ENCODE measurements at regions not wholly inside any gene's neighbourhood (a gene's known extent, or its start where the extent isn't known, plus 50 kb on each side); places are given as distances from the start of the nearest gene placed in this dataset.

- no peak for DNase-seq
Measured at GRCh38 chr4:42736527-42737195, 79.8 kb upstream of the ATP8A1 start.

- DNase-seq = no peak
Measured at GRCh38 chr4:42733380-42733779, 76.5 kb upstream of the ATP8A1 start.

GRCh38 chr4:42732776-42733175, 75.9 kb upstream of the ATP8A1 start:
- no peak for DNase-seq

- no peak for DNase-seq
Measured at GRCh38 chr4:42729505-42730237, 72.8 kb upstream of the ATP8A1 start.

- DNase-seq = no peak
Measured at GRCh38 chr4:42724451-42724850, 67.5 kb upstream of the ATP8A1 start.

- DNase-seq = no peak
Measured at GRCh38 chr4:42720533-42720932, 63.6 kb upstream of the ATP8A1 start.

- DNase-seq = no peak
Measured at GRCh38 chr4:42719257-42719656, 62.4 kb upstream of the ATP8A1 start.

- DNase-seq = no peak
Measured at GRCh38 chr4:42718336-42718735, 61.4 kb upstream of the ATP8A1 start.

- DNase-seq = no peak
Measured at GRCh38 chr4:42716996-42717395, 60.1 kb upstream of the ATP8A1 start.

GRCh38 chr4:42715807-42716482, 59.0 kb upstream of the ATP8A1 start:
- no peak for DNase-seq

GRCh38 chr4:42713391-42713790, 56.5 kb upstream of the ATP8A1 start:
- DNase-seq = no peak

- DNase-seq = no peak
Measured at GRCh38 chr4:42712854-42713253, 55.9 kb upstream of the ATP8A1 start.

- no peak for DNase-seq
Measured at GRCh38 chr4:42711496-42711895, 54.6 kb upstream of the ATP8A1 start.

GRCh38 chr4:42710761-42711160, 53.9 kb upstream of the ATP8A1 start:
- DNase-seq = no peak

GRCh38 chr4:42710329-42710728, 53.4 kb upstream of the ATP8A1 start:
- DNase-seq = no peak

- no peak for DNase-seq
Measured at GRCh38 chr4:42709392-42710065, 52.6 kb upstream of the ATP8A1 start.

- DNase-seq = no peak
Measured at GRCh38 chr4:42708625-42709024, 51.7 kb upstream of the ATP8A1 start.
